Heart right ventricle (tissue), 16 donors: ENCODE measurements at regions not wholly inside any gene's neighbourhood (a gene's known extent, or its start where the extent isn't known, plus 50 kb on each side); places are given as distances from the start of the nearest gene placed in this dataset.

ENCODE experiments used
- ATAC-seq, 8 donors: fragments of 200-7000 bp; cut with Tn5 transposase; one replicate each; pipeline ENCODE4 v1.9.1; 2020; ENCODE audit warnings: mild to moderate bottlenecking in 8 of 8, moderate library complexity in 8 of 8, moderate number of reproducible peaks in 1 of 8
- DNase-seq, 2 donors: peaks; one replicate each; pipeline ENCODE4 v3.0.0-alpha.2; 2020
- H3K27ac ChIP-seq, 10 donors: fragments of 200-600 bp; sonication (generic) in 2 of 10; one replicate each; pipeline versions ENCODE4 v1.5.0 to v1.8.0; 2020 to 2022; ENCODE audit warnings: mild to moderate bottlenecking in 3 of 10
- H3K27me3 ChIP-seq, 7 donors: fragments of 200-600 bp; one replicate each; pipeline ENCODE4 v1.8.0; 2021 to 2022; ENCODE audit warnings: mild to moderate bottlenecking in 2 of 7
- H3K36me3 ChIP-seq, 9 donors: fragments of 200-600 bp; sonication (generic) in 1 of 9; one replicate each; pipeline versions ENCODE4 v1.5.0 to v1.8.0; 2020 to 2022; ENCODE audit warnings: mild to moderate bottlenecking in 2 of 9
- H3K4me1 ChIP-seq, 9 donors: fragments of 200-600 bp; sonication (generic) in 1 of 9; one replicate each; pipeline versions ENCODE4 v1.5.0 to v1.8.0; 2020 to 2022; ENCODE audit warnings: mild to moderate bottlenecking in 4 of 9
- H3K4me3 ChIP-seq, 10 donors: fragments of 200-600 bp; sonication (generic) in 2 of 10; one replicate each; pipeline versions ENCODE4 v1.5.0 to v1.8.0; 2020 to 2022; ENCODE audit warnings: mild to moderate bottlenecking in 7 of 10, moderate library complexity in 2 of 10
- H3K9me3 ChIP-seq, 11 donors: fragments of 200-600 bp in 10 of 11; sonication (generic) in 2 of 11; one replicate each; pipeline versions ENCODE4 v1.5.0 to v1.8.0; 2013 to 2022; ENCODE audit warnings: mild to moderate bottlenecking in 2 of 11, control low read depth in 1 of 11, moderate library complexity in 1 of 11
- WGBS, 2 donors: extraction: QIAGEN DNeasy Blood & Tissue Kit; methylation state at CpG; one replicate each; pipeline ENCODE4 v1.1.7; 2013; ENCODE audit warnings: inconsistent platforms in 1 of 2; 5-methylcytosine and 5-hydroxymethylcytosine counted together
- intact Hi-C, 10 donors: fragments of 100-400 bp; cut with DNase I; formaldehyde crosslinking; loops; one replicate each; pipeline versions ENCODE4 v1.11.1 to v1.14.2; 2022
- TF ChIP-seq, protein P1 (sequence below), 9 donors: fragments of 200-600 bp; sonication (generic) in 2 of 9; IDR thresholded peaks; one replicate each; pipeline versions ENCODE4 v1.5.0 to v1.8.0; 2021 to 2022; ENCODE audit warnings: antibody characterized with exemption in 9 of 9, mild to moderate bottlenecking in 5 of 9, moderate library complexity in 1 of 9
- donor health status: Arrhythmogenic right ventricular cardiomyopathy.
- donor health status: ischemic (EF 13 %, LVEDD 7.1; RV severe dilation, severe dysfunction).
- donor health status: healthy with polysubstance abuse.
- donor health status: DM: no; HTN: yes; CAD: no.
- donor health status: DM: no; HTN: no; CAD: no.
- donor health status: ischemic (EF 25% LVEDD 6.9; RV normal size, moderate dysfunction).
- donor health status: ischemic (EF 25% LVEDD 5.7; RV mildly dilated, moderate dysfunction).
- donor health status: healthy.
- donor health status: DM: yes; HTN: yes; CAD: no.
- donor health status: Ischemic cardiomyopathy.
- donor health status: ischemic (EF 35%, LVEDD 5.7; RV mildly dilated, moderate dysfunction).
- donor health status: nonischemic (EF 11% LVEDD 7.7; RV severe dilation, severe dysfunction).
- donor health status: DM: yes; HTN: yes; CAD: no.
- donor health status: PGD.
- donor health status: ischemic (EF 29% LVEDD 5.4; RV normal size, mild dysfunction).
- donor health status: nonischemic (EF 23%, LVEDD 6.1; RV moderate dilation, normal function).

DNA sequence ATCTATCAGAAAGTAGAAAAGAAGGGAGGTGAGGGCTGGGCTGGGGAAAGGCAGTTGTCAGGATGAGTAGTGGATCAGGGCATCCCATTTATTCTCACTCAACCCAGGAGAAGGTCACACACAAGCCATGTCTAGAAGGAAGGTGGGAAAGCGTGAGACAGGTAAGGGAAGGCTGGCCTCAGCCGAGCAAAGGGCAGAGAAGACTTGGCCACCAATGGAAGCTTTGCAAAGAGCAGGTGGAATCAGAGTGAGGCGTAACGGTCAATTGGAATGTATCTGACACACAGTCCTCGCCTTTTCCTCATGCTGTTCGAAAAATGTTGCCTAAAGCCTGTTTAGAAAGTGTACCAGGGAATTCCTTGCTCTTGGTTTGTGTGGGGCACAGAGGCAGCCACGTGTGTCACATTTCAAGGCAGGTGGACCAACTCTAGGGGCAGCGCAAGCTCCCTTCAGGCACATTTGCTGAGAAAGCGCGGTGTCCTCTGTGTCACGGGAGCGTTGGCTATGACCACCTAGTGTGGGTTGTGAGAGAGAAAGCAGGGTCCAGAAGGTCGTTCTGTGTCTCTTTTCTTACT lies 118.8 kb upstream of the SPATA13 start:
- H3K27ac ChIP-seq: no peak overlapping the region
- H3K9me3 ChIP-seq: peaks cover 0 to 10% (median 2%) of the 10 kb centered on the region in 11 donors
- WGBS, 2 donors: 62 to 81% methylated on average over 13 of the region's 13 CpGs
- no peaks in the 10 kb centered on the region for H3K36me3 ChIP-seq
- DNase-seq: no peak
- intact Hi-C loops: no loop called here
- TF ChIP-seq, protein P1, sequence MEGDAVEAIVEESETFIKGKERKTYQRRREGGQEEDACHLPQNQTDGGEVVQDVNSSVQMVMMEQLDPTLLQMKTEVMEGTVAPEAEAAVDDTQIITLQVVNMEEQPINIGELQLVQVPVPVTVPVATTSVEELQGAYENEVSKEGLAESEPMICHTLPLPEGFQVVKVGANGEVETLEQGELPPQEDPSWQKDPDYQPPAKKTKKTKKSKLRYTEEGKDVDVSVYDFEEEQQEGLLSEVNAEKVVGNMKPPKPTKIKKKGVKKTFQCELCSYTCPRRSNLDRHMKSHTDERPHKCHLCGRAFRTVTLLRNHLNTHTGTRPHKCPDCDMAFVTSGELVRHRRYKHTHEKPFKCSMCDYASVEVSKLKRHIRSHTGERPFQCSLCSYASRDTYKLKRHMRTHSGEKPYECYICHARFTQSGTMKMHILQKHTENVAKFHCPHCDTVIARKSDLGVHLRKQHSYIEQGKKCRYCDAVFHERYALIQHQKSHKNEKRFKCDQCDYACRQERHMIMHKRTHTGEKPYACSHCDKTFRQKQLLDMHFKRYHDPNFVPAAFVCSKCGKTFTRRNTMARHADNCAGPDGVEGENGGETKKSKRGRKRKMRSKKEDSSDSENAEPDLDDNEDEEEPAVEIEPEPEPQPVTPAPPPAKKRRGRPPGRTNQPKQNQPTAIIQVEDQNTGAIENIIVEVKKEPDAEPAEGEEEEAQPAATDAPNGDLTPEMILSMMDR (IDR thresholded peaks at IDR 0.05): no peak
- no peaks in the 10 kb centered on the region for H3K27me3 ChIP-seq
- no peak for ATAC-seq
- H3K4me3 ChIP-seq: no peak overlapping the region
- H3K4me1 ChIP-seq: peaks cover 0 to 12% (median 0%) of the 10 kb centered on the region in 9 donors

DNA sequence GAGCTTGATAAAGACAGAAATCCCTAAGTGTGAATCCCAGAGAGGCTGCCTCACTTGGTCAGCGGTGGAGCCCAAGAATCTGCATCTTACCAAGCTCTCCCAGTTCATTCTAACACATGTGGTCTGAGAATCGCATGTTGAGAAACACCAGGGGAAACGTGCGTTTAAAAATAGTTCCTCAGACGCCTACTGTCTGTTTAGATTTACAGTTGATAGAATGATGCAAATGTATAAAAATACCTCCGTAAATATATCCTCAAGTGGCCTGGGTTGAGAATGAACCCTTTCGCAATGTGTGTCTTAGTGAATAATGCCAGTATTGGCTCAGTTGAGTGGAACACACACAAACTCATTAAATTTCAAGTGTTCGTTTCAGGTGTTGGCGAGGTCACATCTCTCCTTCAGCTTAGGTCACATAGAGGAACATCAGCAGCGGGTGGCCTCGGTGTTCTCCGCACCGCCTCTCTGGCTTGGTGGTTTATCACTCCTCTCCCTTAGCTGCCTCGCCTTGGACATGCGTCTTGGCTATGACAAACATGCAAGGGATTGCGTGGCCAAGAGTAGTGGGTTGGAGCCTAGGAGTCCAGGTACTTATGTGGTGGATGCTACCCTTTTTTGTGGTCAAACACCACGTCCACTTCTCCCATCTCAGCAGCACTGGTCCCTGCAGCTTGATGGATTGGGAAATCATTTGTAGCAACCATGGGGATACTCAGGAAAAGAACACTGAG lies 117.6 kb upstream of the SPATA13 start:
- DNase-seq: no peak
- TF ChIP-seq, protein P1 (IDR thresholded peaks at IDR 0.05): no peak
- WGBS, 2 donors: 71 to 73% methylated on average over 17 of the region's 17 CpGs
- Histone ChIP-seq H3K9me3 (peaks cover 0 to 18% (median 5%) of the 10 kb centered on the region in 11 donors), H3K36me3 (no peaks in the 10 kb centered on the region), H3K27me3 (no peaks in the 10 kb centered on the region), H3K27ac (no peak overlapping the region), H3K4me3 (no peak overlapping the region), H3K4me1 (peaks cover 0 to 12% (median 0%) of the 10 kb centered on the region in 9 donors)
- intact Hi-C loops: no loop called here
- no peak for ATAC-seq

DNA sequence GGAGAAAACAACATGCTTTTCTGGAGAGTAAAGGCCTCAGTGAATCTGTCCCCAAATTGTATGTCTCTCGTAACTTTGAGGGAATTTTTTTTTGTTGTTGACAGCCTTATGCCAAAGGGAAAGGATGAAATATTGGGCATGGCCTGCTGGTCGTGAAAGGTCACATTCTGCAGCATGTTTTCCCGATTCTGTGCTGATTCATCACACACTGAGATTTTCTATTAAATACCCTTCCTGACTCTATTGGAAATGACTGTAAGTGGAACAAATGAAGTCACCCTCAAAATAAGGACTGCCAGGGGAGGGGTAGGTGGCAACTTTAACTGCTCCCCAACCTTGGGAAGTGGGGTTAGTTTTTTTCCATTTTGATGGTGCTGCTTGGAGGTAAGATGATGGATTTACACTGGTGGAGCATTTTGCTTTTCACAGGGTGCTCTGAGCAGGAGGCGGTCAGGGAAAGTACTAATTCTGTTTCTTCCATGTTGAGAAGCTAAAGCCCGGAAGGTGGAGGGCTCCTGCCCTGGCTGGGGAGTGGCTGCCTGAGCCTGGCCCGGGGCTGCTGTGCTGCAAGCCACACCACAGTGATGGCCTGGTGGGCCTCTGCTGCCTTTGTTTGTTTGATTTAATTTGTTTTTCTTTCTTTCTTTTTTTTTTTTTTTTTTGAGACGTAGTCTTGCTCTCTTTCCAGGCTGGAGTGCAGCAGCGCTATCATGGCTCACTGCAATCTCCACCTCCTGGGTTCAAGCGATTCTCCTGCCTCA lies 116.8 kb upstream of the SPATA13 start:
- intact Hi-C loops: no loop called here
- no peaks in the 10 kb centered on the region for H3K36me3 ChIP-seq
- DNase-seq (no peak), ATAC-seq (no peak)
- no peak overlapping the region for H3K4me3 ChIP-seq
- no peak overlapping the region for H3K27ac ChIP-seq
- TF ChIP-seq, protein P1 (IDR thresholded peaks at IDR 0.05): no peak
- H3K27me3 ChIP-seq: no peaks in the 10 kb centered on the region
- H3K9me3 ChIP-seq: peaks cover 0 to 18% (median 5%) of the 10 kb centered on the region in 11 donors
- WGBS, 2 donors: 72 to 84% methylated on average over 9 of the region's 9 CpGs
- H3K4me1 ChIP-seq: peaks cover 0 to 6% (median 0%) of the 10 kb centered on the region in 9 donors

DNA sequence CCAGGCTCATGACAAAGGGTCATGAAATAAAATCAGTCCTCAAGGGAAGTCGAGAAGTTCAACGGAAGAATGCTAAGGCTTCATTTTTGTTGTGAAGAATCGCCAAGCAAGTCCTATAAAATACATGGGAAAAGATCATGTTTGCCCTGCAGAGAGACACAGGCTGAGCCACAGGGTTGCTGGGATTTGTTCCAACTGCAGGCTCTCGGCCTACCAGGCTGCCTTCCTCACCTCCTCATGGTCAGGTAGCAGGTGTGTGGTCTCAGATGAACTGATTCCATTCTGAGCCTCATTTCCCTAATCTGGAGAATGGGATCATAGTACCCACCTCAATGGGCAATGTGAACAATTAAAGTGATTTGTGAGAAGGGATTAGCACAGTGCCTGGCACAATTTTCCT lies 114.9 kb upstream of the SPATA13 start:
- ATAC-seq (no peak), DNase-seq (no peak)
- TF ChIP-seq, protein P1 (IDR thresholded peaks at IDR 0.05): no peak

More for the DNA sequence above, 114.9 kb upstream of the SPATA13 start:
- H3K9me3 ChIP-seq: peaks cover 0 to 18% (median 5%) of the 10 kb centered on the region in 11 donors
- no peaks in the 10 kb centered on the region for H3K27me3 ChIP-seq
- H3K27ac ChIP-seq: no peak overlapping the region
- no peak overlapping the region for H3K4me3 ChIP-seq
- H3K4me1 ChIP-seq: peaks cover 0 to 4% (median 4%) of the 10 kb centered on the region in 9 donors
- H3K36me3 ChIP-seq: no peaks in the 10 kb centered on the region
- intact Hi-C loops: no loop called here
- 82 to 91% methylated on average over 4 of the region's 4 CpGs for WGBS, 2 donors
